ENCODE measurements at regions not wholly inside any gene's neighbourhood (a gene's known extent, or its start where the extent isn't known, plus 50 kb on each side); places are given as distances from the start of the nearest gene placed in this dataset.

DNA sequence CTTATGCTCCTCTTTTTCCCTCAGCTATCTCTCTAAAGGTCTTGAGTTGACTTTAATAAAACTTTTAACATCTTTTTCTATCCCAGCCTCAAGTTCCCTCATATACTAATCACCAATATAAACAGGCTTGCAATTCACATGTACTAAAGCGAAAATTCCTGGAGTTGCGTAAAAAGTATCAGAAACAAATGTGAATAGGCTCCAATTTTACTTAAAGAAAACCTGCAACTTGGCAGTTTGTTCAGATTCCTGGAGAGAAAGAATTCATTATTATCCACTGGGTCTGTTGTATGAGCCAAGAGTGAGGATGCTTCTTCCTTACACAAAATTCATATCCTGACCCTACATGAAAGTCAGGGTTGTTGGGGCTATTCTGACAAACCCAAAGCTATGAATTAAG, 384.2 kb downstream of the DTWD2 start:
- no peak for DNase-seq (ENCODE audit: extremely low spot score)
- CTCF ChIA-PET: interaction anchor here (0.8 kb wide), 1 partner anchor 16 kb away, joined by 3 read pairs; no protein-coding TSS in a partner anchor
- POLR2A ChIA-PET: no interaction called here
- TF ChIP-seq CTCF (IDR thresholded peaks at IDR 0.05; ENCODE audit: control extremely low read depth, extremely low read depth, low read depth, missing control alignments): no peak

GRCh38 chr5:118603278-118603677, 385.1 kb downstream of the DTWD2 start:
- CTCF ChIA-PET: interaction anchor here (1.1 kb wide), 1 partner anchor 27 kb away, joined by 3 read pairs; no protein-coding TSS in a partner anchor
- TF ChIP-seq CTCF (IDR thresholded peaks at IDR 0.05; ENCODE audit: control extremely low read depth, extremely low read depth, low read depth, missing control alignments): no peak
- POLR2A ChIA-PET: no interaction called here
- DNase-seq (ENCODE audit: extremely low spot score): no peak

DNA sequence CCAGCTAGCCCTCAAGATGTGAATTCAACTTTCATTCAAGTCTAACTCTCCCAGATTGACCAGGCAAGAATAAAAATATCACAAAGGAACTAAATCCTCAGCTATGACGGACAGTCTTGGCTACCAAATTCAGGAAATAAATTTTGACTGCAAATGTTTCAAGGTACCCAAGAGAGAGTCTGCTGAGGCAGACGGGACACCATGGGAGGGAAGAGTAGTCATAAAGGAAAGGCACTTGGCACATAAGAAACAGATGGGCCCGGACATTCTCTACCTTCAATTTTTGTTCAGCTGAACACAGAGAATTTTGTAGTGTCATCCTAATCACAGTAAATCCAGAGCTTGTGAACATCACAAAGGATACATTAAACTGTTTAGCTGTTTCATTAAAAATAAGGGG, 390.0 kb downstream of the DTWD2 start:
- CTCF ChIA-PET: interaction anchor here (0.8 kb wide), 1 partner anchor 11 kb away, joined by 3 read pairs; no protein-coding TSS in a partner anchor
- DNase-seq (ENCODE audit: extremely low spot score): no peak
- POLR2A ChIA-PET: no interaction called here
- TF ChIP-seq CTCF (IDR thresholded peaks at IDR 0.05; ENCODE audit: control extremely low read depth, extremely low read depth, low read depth, missing control alignments): no peak

DNA sequence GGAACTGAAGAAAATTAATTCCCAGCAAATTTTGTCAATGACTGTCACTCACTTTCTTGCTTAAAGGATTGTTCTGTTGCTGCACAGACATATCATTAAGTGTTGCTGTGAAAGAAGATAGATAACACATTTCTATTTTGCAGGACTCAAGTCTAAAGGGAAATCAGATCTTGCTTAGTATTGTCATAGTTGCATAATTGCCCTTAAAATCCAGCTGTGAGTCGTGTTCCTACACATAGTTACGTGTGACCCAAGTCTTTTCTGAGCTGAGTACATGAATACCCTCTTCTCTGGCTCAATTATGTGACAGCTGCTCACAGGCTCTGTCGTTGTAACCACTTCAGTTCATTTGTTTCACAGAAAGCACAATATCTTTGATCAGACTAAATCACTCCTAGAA, 390.8 kb downstream of the DTWD2 start:
- CTCF ChIA-PET: interaction anchor here (0.8 kb wide), 1 partner anchor 12 kb away, joined by 3 read pairs; no protein-coding TSS in a partner anchor
- POLR2A ChIA-PET: no interaction called here
- no peak for DNase-seq (ENCODE audit: extremely low spot score)
- TF ChIP-seq CTCF (IDR thresholded peaks at IDR 0.05; ENCODE audit: control extremely low read depth, extremely low read depth, low read depth, missing control alignments): no peak

DNA sequence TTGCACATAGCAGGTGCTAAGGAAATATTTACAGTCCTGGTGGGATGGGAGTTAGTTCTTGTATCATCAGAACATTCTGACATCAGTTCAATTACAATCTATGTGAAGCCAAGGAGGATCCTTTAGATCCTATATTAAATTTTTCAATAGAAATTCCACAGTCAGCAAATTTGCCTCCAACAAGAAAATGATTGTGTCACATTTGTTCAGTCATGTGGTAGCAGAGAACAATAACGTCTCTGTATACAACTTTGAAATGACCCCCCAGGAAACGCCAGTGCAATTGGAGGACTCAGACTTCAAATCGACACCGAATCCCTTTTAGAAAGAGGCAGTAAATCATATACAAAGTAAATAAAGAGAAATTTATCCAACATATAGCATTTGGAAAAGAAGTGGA, 392.1 kb downstream of the DTWD2 start:
- no peak for DNase-seq (ENCODE audit: extremely low spot score)
- POLR2A ChIA-PET: no interaction called here
- CTCF ChIA-PET: no interaction called here
- no peak for TF ChIP-seq CTCF (IDR thresholded peaks at IDR 0.05; ENCODE audit: control extremely low read depth, extremely low read depth, low read depth, missing control alignments)

DNA sequence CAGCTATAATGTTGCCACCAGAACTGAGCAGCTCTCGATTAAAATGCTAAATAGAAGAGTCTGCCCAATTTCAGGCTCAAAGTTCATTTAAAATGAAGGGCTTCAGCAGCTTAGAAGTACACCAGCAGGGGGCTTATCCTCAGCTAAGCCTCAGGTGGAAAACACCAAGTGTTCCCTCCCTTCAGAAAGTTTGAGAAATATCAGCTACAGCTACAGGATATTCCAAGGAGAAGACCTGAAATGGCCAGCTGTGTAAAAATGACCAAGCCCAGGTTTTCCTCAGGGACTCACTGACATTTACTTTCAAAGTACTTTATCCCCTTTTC, 395.4 kb downstream of the DTWD2 start:
- TF ChIP-seq CTCF (IDR thresholded peaks at IDR 0.05; ENCODE audit: control extremely low read depth, extremely low read depth, low read depth, missing control alignments): no peak
- no peak for DNase-seq (ENCODE audit: extremely low spot score)

More for the DNA sequence above, 395.4 kb downstream of the DTWD2 start:
- POLR2A ChIA-PET: no interaction called here
- CTCF ChIA-PET: interaction anchor here (1.5 kb wide), 1 partner anchor 199 kb away, joined by 6 read pairs; no protein-coding TSS in a partner anchor
